ENCODE measurements at regions not wholly inside any gene's neighbourhood (a gene's known extent, or its start where the extent isn't known, plus 50 kb on each side); places are given as distances from the start of the nearest gene placed in this dataset.
"Not testable (repeated sequence)": the region's sequence is repeated elsewhere in the genome, so short reads cannot be mapped to it uniquely, and the experiment has no call there.

DNA sequence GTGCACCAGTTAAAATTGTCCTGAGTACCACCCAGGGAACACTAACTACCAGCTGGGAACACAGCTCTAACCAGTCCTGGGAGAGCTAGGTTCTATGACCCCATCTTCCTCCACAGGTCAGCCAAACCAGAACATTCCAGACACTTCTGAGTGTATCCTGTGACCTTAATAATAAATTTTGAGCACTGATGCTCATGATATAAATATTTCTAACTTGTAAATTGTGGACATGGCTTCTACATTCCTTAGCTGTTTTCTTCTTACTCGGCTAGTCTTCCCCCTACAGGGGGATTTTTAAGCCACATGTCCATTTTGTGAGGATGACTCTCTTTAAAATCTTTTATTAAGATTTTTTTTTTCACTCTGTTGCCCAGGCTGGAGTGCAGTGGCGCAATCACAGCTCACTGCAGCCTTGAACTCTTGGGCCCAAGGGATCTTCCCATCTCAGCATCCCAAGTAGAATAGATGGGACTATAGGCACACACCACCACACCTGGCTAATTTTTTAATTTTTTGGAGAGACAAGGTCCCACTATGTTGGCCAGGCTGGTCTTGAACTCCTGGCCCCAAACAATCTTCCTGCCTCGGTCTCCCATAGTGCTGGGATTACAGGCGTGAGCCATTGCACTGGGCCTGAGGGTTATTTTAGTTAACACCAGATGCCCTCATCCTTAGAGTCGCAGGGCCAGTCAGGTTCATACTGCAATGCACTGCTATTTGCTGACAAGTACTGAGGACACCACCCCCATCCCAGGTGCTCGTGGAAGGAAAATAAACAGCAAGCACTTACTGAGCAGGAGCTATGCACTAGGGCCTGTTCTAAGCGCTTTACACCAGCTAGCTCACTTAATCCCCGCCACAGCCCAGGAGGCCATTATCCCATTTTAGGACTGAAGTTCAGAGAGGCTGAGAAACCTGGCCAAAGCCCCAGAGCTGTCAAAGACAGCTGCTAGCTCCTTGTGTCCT, 142.6 kb upstream of the NCOR2 start:
- in situ Hi-C loops (cut with HindIII; ENCODE audit: low pct_unique_long_range_greater_than_20kb, low sequenced_read_pairs), result no loop called here
- DNase-seq (ENCODE audit: low read depth, low spot score), result no peak

DNA sequence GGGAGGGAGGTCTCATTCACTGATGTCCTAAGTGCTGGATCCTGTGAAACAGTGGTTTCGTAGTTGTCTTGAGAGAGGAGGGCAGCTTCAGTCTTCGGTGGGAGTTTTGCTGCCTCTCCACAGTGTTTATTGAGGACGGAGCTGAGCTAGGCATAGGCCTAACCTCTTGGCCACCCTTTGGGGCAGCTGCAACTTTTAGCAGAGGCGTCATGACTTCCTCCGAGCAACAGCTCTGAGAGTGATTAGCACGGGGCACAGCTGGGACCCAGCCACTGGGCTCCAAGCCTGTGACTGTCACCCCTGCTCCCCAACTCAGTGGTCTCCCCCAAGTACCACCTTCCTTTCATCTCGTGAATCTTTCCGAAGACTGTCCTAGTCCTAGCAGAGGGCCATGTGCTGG, 139.9 kb upstream of the NCOR2 start:
- in situ Hi-C loops (cut with HindIII; ENCODE audit: low pct_unique_long_range_greater_than_20kb, low sequenced_read_pairs), result no loop called here
- no peak for DNase-seq (ENCODE audit: low read depth, low spot score)

DNA sequence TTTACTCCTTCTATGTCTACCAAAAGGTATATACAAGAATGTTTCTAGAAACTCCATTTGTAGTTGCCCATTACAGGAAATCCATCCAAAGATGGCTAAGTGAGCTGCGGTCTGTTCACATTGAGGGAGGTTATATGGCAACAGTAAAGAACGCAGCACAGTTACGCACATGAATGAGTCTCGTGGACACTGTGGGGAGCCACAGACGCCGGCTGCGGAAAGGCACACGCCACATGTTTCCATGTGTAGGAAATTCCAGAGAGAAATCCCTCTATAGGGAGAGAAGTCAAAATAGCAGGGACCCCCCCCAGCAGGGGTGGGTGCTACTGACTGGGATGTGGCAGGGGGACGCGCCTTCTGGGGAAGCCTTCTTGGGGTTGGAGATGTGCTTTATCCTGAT, 139.0 kb upstream of the NCOR2 start:
- DNase-seq (ENCODE audit: low read depth, low spot score), result no peak
- in situ Hi-C loops (cut with HindIII; ENCODE audit: low pct_unique_long_range_greater_than_20kb, low sequenced_read_pairs), result no loop called here

DNA sequence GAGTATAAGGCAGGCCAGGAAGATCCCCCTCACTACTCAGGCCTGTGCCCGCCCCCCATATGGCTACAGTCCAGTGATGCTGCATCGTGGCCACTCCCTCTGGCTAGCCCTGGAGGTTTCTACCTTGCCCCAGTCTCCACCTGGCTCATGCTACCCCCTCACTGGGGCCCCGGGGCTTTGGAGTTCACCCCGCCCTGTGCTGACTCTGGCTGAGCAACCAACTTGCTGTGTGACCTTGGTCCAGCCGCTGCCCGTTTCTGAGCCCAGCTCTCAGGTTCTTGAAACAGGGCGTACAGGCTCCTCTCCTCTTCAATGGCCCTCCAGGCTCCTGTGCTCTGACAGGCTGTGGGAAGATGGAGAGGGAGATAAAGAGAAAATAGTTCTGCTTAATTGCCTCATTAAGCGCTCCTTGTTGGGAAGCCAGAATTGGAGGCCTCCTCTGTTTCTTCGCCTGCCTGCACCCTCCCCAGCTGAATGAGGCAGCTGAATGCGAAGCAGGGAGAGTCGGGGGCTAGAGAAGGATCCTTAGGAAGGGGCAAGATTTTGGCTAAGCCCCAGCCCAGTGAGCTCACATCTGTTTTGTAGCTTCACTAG, 138.2 kb upstream of the NCOR2 start:
- in situ Hi-C loops (cut with HindIII; ENCODE audit: low pct_unique_long_range_greater_than_20kb, low sequenced_read_pairs), result no loop called here
- no peak for DNase-seq (ENCODE audit: low read depth, low spot score)

DNA sequence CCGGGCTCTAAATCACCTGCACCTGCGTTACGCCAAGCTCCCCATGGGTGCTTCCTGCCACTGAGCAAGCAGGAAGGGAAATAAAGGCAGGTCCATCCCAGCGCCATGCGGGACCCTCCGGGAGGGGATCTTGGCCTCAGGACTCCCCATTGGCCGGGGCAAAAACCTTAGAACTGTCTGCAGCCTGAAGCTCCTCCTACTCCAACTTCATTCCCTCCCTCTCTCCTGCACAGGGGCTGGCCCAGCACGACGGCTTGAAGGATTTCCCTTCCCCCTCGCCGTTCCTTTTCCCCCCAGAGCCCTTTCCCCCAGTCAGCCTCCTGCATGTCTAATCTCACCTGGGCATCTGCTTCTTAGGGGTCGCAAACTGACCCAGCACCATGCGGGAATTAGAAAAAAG, 137.2 kb upstream of the NCOR2 start:
- in situ Hi-C loops (cut with HindIII; ENCODE audit: low pct_unique_long_range_greater_than_20kb, low sequenced_read_pairs), result no loop called here
- DNase-seq (ENCODE audit: low read depth, low spot score), result no peak

DNA sequence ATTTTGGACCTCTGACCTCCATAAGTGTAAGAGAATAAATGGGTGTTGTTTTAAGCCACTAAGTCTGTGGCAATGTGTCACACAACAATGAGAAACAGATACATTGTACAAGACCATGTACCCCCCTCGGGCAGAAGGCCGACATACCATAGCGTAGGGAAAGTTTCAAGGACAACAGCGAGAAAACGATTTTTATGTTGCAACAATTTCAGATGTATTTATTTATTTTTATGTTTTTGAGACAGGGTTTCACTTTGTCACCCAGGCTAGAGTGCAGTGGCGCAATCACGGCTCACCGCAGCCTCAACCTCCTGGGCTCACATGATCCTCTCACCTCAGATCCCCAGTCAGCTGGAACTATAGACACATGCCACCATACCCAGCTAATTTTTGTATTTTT, 136.4 kb upstream of the NCOR2 start:
- no peak for DNase-seq (ENCODE audit: low read depth, low spot score)
- in situ Hi-C loops (cut with HindIII; ENCODE audit: low pct_unique_long_range_greater_than_20kb, low sequenced_read_pairs), result no loop called here

DNA sequence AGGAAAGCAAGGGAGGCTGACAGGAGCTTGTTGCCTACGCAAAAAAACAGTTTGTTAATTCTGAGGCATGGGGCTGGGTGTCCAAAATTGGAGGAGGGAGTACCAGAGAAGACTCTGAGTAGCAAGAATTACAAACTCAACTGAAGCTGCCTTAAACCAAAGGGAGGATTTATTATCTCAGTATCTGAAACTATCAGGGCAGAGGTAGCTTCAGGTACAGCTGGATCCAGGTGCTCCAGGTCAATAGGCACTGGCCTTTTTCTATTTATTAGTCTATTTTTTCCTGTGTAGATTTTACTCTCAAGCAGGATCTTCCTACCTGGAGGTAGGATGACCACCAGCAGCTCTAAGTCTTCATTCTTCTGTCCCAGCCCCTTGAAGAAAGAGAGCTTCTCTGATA, 135.3 kb upstream of the NCOR2 start:
- in situ Hi-C loops (cut with HindIII; ENCODE audit: low pct_unique_long_range_greater_than_20kb, low sequenced_read_pairs), result no loop called here
- no peak for DNase-seq (ENCODE audit: low read depth, low spot score)

DNA sequence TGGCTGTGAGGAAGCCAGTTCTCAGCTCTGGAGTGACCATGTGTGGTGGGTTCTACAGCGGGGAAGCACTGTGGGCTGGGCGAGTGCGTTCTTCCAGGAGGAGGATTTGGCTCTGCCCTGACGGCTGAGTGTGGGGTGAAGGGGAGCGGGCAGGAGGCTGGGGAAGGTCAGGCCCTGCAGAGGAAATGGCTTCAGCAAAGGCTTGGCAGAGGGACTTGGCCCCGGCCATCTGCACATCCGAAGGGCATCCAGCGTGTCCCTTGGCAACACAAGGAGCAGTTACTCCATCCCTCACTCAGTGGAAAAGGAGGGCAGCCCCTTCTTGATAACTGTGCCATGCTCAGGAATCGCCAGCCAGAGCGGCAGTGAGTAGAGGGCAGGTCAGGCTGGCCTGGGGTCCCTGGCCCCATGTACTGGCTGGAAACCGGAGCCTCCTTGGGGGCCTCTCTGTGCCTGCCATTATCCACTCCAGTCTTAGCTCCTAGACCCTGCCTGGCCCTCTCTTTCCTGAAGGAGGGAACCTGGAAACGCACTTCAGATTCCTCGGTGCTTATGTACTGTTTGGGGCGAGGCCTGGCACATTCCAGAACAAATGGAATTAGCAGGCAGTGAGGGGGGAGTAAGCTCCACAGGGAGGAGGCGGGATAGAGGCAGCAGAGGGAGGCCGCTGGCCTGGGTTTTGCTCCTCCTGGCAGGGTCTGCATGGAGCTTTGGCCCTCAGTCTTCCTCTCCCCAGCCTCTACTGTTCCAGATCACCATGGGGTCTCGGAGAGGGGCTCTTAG, 133.6 kb upstream of the NCOR2 start:
- in situ Hi-C loops (cut with HindIII; ENCODE audit: low pct_unique_long_range_greater_than_20kb, low sequenced_read_pairs), result no loop called here
- no peak for DNase-seq (ENCODE audit: low read depth, low spot score)

DNA sequence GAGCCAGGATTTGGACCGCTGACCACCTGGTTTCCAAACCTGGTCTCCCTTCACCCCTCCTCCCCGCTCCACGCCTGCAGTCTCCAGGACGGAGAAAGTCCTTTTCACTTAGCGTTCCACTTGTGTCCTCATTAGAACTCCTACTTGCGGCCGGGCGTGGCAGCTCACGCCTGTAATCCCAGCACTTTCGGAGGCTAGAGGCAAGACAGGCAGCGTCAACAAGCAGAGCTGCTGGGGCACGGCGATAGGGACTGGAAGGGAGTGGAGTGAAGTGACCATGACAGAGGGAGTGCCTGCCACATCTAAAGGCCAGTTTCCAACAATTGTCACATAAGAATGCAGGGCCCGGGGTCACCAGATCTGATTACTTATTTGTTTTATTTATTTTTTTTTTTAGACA, 132.5 kb upstream of the NCOR2 start:
- in situ Hi-C loops (cut with HindIII; ENCODE audit: low pct_unique_long_range_greater_than_20kb, low sequenced_read_pairs), result no loop called here
- DNase-seq (ENCODE audit: low read depth, low spot score), result no peak

DNA sequence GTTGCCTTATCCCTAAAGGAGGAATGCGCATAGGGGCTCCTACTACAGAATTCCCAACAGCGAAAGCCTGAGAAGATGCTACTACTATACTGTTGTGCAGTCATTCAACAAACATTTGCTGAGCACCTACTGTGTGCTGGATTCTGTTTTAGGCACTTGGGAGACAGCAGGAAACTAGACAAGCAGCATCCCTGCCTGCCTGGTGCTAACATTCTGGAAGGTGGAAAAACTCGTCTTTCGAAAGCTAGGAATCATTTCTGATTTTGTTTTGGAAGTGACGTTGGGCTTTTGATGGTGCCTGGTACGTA, 131.5 kb upstream of the NCOR2 start:
- no peak for DNase-seq (ENCODE audit: low read depth, low spot score)
- in situ Hi-C loops (cut with HindIII; ENCODE audit: low pct_unique_long_range_greater_than_20kb, low sequenced_read_pairs), result no loop called here

DNA sequence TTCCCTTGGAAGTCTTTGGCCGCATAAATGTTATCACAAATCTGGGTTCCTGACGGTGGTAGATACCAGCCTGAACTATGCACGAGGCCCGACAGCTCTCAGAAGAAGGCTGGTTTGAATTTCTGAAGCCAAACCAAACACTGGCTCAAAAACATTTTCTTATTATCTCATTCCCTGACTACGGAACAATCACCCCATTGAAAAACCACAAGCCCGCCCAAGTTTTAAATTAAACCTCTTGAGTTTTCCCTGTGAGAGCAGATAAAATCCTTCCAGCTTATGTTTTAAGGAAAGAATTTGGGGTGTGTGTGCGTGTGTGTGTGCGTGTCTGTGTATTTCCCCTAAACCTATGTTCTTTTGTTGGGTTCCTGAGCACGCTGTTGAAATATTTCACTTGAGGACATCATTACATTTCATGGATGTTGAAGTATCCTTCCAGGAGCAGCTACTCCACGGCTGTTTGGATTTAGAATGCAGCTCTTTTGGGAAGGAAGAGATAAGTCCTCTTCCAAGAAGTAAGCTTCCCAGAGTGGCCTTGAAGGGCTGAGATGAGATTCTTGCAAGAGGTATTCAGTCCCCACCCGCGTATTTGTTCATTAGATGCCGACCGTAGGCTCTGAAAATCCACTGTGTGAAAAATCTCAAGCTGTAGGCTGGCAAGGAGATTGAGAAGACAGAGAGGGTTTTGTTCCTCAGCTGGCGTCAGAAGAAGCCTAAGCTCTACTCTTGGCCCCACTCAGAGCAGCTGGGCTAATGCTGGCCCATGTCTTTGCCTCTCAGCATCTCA, 131.0 kb upstream of the NCOR2 start:
- peak; percentile 74 for DNase-seq (ENCODE audit: low read depth, low spot score)
- in situ Hi-C loops (cut with HindIII; ENCODE audit: low pct_unique_long_range_greater_than_20kb, low sequenced_read_pairs), result no loop called here

DNA sequence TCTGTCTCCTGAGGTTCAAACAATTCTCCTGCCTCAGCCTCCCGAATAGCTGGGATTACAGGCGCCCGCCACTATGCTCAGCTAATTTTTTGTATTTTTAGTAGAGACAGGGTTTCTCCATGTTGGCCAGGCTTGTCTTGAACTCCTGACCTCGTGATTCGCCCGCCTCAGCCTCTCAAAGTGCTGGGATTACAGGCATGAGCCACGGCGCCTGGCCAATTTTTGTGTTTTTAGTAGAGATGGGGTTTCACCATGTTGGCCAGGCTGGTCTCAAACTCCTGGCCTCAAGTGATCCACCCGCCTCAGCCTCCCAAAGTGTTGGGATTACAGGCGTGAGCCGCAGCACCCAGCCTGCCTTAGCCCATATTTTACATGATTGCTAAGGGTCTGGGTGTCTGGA, 130.3 kb upstream of the NCOR2 start:
- in situ Hi-C loops (cut with HindIII; ENCODE audit: low pct_unique_long_range_greater_than_20kb, low sequenced_read_pairs); DNase-seq (ENCODE audit: low read depth, low spot score): not testable (repeated sequence)

DNA sequence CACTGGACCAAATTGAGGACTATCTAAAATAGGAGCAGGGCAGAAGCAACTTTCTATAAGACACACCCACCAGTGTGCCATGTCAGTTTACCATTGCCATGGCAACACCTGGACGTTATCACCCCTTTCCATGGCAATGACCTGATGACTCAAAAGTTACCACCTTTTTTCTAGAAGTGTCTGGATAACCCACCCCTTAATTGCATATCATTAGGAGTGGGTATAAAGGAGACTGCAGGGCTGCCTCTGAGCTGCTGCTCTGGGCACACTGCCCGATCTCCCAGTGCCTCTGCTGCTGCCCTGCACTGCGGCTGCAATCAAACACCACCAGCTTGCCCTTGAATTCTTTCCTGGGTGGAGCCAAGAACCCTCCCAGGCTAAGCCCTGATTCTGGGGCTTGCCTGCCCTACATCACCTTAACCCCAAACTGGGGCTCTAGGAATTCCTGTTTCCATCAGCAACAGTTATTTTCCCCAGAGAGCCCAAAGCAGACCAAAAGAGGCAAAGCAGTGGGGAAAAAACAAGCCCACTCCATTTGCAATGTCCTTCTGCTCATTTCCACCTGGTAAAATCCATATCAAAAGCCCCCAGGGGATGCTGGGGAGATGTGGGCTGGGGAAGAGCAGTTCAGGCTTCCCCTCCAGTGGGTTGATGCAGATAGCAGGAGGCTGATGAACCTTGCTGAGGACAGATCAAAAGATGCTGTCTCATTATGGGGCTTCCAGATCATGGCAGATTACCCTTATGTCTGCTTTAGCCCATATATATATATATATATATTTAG, 129.5 kb upstream of the NCOR2 start:
- in situ Hi-C loops (cut with HindIII; ENCODE audit: low pct_unique_long_range_greater_than_20kb, low sequenced_read_pairs), result no loop called here

DNA sequence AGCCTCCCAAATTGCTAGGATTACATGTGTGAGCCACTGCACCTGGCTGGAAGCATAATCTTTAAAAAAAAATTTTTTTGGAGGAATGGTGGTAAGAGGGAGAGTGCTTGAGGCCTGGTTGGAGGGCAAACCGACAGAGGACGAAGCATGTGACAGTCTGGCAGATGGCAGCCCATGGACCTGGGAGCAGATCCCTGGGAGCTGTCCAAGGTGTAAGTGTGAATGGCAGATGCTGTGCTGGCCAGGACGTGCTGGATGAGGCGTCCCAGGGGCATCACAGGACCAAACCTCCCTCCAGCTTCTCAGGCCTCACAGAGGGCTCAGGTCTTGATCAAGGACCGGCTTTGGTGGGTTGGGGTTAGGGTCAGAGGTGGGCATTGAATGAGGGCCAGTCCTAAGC, 128.4 kb upstream of the NCOR2 start:
- no peak for DNase-seq (ENCODE audit: low read depth, low spot score)
- in situ Hi-C loops (cut with HindIII; ENCODE audit: low pct_unique_long_range_greater_than_20kb, low sequenced_read_pairs), result no loop called here

More for the DNA sequence above, 129.5 kb upstream of the NCOR2 start:
- DNase-seq (ENCODE audit: low read depth, low spot score), result no peak

DNA sequence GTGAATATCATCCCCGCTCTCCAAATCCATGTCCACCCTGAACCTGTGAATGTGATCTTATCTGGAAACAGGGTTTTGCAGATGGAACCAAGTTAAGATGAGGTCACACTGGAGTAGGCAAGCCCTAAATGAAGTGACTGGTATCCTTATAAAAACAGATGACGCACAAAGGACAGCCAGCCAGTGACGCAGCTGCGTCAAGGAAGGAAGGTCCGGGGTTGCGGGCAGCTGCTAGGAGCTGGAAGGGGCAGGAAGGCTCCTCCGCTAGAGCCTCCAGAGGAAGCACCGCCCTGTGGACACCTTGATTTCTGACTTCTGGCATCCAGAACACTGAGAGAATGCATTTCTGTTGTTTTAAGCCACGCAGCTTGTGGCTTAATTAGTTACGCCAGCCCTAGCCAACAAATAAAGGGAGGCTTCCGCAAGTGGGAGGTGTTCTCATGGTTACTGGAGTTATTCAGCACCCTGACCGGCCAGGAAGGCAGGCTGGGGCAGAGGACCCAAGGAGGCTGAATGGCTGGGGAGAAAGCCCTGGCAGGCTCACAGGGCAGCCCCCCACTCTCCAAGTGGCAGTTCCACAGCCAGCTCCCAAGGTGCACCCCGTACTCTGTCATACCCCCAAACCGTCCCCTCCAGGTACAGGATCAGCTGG, 127.6 kb upstream of the NCOR2 start:
- DNase-seq (ENCODE audit: low read depth, low spot score), result no peak
- in situ Hi-C loops (cut with HindIII; ENCODE audit: low pct_unique_long_range_greater_than_20kb, low sequenced_read_pairs), result no loop called here

DNA sequence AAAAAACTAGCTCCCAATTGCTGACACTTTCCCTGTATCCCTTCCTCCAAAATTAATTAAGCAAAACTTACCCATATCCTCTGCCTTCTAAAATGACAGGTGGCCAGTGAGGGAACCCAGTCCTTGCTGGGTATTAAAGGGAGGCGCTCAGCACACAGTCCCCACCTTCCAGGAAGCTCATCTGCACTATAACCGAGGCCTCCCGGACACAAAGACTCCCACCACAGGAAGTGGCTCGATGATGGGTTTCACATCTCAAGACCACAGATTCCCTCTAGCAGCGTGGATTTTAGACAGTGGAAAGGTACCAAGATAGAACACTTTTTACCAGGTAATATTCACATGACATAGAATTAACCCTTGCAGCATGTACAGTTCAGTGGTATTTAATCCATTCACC, 126.8 kb upstream of the NCOR2 start:
- in situ Hi-C loops (cut with HindIII; ENCODE audit: low pct_unique_long_range_greater_than_20kb, low sequenced_read_pairs), result no loop called here
- DNase-seq (ENCODE audit: low read depth, low spot score), result no peak

Data from SK-MEL-5 (cell line).